ENCODE measurements at regions not wholly inside any gene's neighbourhood (a gene's known extent, or its start where the extent isn't known, plus 50 kb on each side); places are given as distances from the start of the nearest gene placed in this dataset.

DNA sequence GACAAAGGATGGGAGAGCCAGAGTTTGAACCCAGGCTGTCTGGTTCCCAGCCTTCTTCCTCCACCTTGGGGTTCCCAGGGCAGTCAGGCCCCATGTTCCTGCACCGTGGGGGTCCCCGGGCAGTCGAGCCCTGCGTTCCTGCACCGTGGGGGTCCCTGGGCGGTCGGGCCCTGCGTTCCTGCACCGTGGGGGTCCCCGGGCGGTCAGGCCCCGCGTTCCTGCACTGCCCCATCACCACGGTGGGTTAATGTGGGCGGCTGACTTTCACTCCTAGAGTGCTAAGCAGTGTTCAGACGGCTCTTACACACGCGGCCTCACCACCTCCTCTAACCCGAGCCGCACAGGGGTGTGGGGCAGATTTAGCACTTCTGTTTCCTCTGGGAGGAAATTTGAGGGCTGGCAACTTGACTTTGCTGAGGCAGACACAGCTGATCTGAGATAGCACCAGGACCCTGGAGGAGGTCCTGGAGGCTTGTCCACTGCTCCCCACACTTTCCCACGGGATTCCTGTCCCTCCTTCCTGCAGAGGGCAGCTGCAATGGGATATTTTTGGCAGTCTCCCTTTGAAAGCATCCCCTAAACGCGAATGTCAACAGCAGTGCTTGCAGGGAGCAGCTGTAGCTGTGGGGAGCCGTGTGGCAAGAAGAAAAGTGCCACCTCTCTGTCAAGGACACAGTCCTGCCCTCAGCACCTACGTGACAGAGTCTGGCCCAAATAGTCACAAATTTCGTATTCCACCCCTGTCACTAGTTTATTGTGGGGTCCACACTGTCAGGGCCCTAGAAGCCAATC is 239.4 kb downstream of the TEX29 start:
- no peaks in the 10 kb centered on the region for H3K9me3 ChIP-seq
- TF ChIP-seq POLR2A (IDR thresholded peaks at IDR 0.05) (no peak), CTCF (IDR thresholded peaks at IDR 0.05) (no peak)
- no peak for DNase-seq
- H3K4me1 ChIP-seq: no peaks in the 10 kb centered on the region
- H3K4me3 ChIP-seq: no peak overlapping the region
- intact Hi-C loops (cut with DNase I; ENCODE audit: low total_unique reads): no loop called here
- no peak overlapping the region for H3K27ac ChIP-seq
- H3K36me3 ChIP-seq: no peaks in the 10 kb centered on the region
- H3K27me3 ChIP-seq: no peaks in the 10 kb centered on the region

GRCh38 chr13:111561091-111561781 is 240.8 kb downstream of the TEX29 start:
- Histone ChIP-seq H3K36me3 (no peaks in the 10 kb centered on the region), H3K4me1 (no peaks in the 10 kb centered on the region), H3K27ac (no peak overlapping the region), H3K27me3 (no peaks in the 10 kb centered on the region), H3K4me3 (no peak overlapping the region), H3K9me3 (no peaks in the 10 kb centered on the region)
- intact Hi-C loops (cut with DNase I; ENCODE audit: low total_unique reads): no loop called here
- DNase-seq: no peak
- TF ChIP-seq CTCF (IDR thresholded peaks at IDR 0.05) (no peak), POLR2A (IDR thresholded peaks at IDR 0.05) (no peak)

DNA sequence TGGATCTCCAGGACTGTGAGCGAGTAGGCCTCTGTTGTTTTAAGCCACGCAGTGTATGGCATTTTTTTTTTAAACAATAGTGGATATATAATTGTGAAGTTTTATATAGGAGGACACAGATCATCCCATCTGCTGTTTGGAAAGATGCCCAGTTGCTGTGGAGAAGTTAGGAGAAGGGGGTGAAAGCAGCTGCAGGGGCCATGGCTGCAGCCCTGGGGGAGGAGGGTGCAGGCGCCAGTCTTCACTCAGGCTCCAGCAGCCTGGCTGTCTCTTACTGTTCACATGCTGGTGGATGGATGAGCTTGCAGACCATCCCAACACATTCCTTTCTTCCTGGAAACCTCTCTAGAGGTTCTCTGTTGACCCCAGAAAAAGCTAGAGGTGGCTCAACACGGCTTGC is 242.3 kb downstream of the TEX29 start:
- TF ChIP-seq POLR2A (IDR thresholded peaks at IDR 0.05) (no peak), CTCF (IDR thresholded peaks at IDR 0.05) (no peak)
- no peaks in the 10 kb centered on the region for H3K4me1 ChIP-seq
- no peaks in the 10 kb centered on the region for H3K9me3 ChIP-seq
- H3K4me3 ChIP-seq: no peak overlapping the region
- intact Hi-C loops (cut with DNase I; ENCODE audit: low total_unique reads): no loop called here
- DNase-seq: no peak
- no peaks in the 10 kb centered on the region for H3K27me3 ChIP-seq
- H3K27ac ChIP-seq: no peak overlapping the region
- no peaks in the 10 kb centered on the region for H3K36me3 ChIP-seq

DNA sequence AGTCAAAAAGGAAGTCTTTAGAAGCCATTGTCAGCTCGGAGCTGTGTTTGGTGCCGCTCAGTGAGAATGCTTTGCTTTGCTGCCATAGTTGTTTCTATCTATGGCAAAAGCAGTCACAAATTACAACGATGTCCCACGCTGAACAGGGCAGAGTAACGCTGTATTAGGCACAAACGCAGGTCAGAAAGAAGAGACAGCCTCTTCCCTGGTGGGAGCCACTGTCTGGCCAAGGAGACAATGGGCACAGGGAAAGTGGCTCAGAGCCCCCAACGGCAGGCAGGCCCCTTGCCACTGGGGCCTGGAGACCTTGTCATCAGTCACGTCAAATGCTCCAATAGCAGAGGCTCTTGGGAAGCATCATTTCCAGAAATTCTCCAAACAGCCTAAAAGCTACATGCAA is 244.2 kb downstream of the TEX29 start:
- TF ChIP-seq CTCF (IDR thresholded peaks at IDR 0.05) (no peak), POLR2A (IDR thresholded peaks at IDR 0.05) (no peak)
- intact Hi-C loops (cut with DNase I; ENCODE audit: low total_unique reads): no loop called here
- Histone ChIP-seq H3K4me3 (no peak overlapping the region), H3K27ac (no peak overlapping the region), H3K27me3 (no peaks in the 10 kb centered on the region), H3K4me1 (no peaks in the 10 kb centered on the region), H3K9me3 (no peaks in the 10 kb centered on the region), H3K36me3 (no peaks in the 10 kb centered on the region)
- no peak for DNase-seq

DNA sequence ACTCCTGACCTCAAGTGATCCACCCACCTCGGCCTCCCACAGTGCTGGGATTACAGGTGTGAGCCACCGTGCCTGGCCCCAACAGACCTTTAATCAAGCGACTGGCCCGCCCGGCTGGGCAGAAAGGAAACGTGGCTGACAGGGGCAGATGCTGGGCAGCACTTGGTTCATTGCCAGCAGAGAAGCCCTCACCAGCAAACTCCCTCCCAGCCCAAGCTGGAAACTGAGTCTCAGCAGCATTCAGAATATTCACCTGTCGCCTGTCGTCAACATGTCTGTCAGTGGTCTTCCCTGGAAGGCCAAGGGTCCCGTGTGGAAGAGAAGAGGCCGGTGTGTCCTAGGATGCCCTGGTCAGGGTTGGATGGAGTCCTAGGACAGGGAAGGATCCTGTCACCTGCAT is 245.0 kb downstream of the TEX29 start:
- no peak for TF ChIP-seq POLR2A (IDR thresholded peaks at IDR 0.05)
- no peaks in the 10 kb centered on the region for H3K4me1 ChIP-seq
- no peak overlapping the region for H3K27ac ChIP-seq
- no peaks in the 10 kb centered on the region for H3K9me3 ChIP-seq
- no peak for DNase-seq
- intact Hi-C loops (cut with DNase I; ENCODE audit: low total_unique reads): no loop called here
- no peaks in the 10 kb centered on the region for H3K27me3 ChIP-seq
- H3K4me3 ChIP-seq: no peak overlapping the region
- no peaks in the 10 kb centered on the region for H3K36me3 ChIP-seq

Data from uterus (tissue), 3 donors.